LoVo (cell line): ENCODE measurements at regions not wholly inside any gene's neighbourhood (a gene's known extent, or its start where the extent isn't known, plus 50 kb on each side); places are given as distances from the start of the nearest gene placed in this dataset.
"Not testable (repeated sequence)": the region's sequence is repeated elsewhere in the genome, so short reads cannot be mapped to it uniquely, and the experiment has no call there.

Experiments
- DNase-seq: peaks from one replicate; pipeline ENCODE4 v3.0.0-alpha.2; 2016; ENCODE audit warnings: low spot score

GRCh38 chr17:20944014-20944865 lies 98.6 kb downstream of the USP22 start:
- DNase-seq, result peak; percentile 61

DNA sequence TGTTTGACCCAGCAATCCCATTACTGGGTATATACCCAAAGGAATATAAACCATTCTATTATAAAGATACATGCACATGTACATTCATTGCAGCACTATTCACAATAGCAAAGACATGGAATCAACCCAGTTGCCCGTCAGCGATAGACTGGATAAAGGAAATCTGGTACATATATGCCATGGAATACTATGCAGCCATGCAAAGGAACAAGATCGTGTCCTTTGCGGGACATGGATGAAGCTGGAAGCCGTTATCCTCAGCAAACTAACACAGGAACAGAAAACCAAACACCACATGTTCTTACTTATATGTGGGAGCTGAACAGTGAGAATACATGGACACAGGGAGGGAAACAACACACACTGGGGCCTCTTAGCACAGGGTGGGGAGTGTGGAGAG lies 95.1 kb downstream of the USP22 start:
- DNase-seq, result not testable (repeated sequence)

- no peak for DNase-seq
Observed at GRCh38 chr17:20948984-20949777, 93.6 kb downstream of the USP22 start.
